Neural progenitor cell (in vitro differentiated cells): ENCODE measurements at regions not wholly inside any gene's neighbourhood (a gene's known extent, or its start where the extent isn't known, plus 50 kb on each side); places are given as distances from the start of the nearest gene placed in this dataset.

Source experiments
- CTCF ChIP-seq: fragments of 200-600 bp; sonication (generic); IDR thresholded peaks from 2 replicates; pipeline ENCODE4 v1.5.1; 2017; ENCODE audit warnings: antibody characterized with exemption, mild to moderate bottlenecking
- EZH2 ChIP-seq: fragments of 200-600 bp; sonication (generic); IDR thresholded peaks from 2 replicates; pipeline ENCODE4 v1.6.1; 2017; ENCODE audit warnings: antibody characterized with exemption, mild to moderate bottlenecking, moderate library complexity

GRCh38 chr7:98548971-98549370, 68.1 kb upstream of the NPTX2 start:
- TF ChIP-seq CTCF (no peak), EZH2 (no peak)
